ENCODE measurements at regions not wholly inside any gene's neighbourhood (a gene's known extent, or its start where the extent isn't known, plus 50 kb on each side); places are given as distances from the start of the nearest gene placed in this dataset.

- H3K36me3 ChIP-seq: no peaks in the 10 kb centered on the region
- H3K4me1 ChIP-seq: no peaks in the 10 kb centered on the region
- H3K27me3 ChIP-seq: no peaks in the 10 kb centered on the region
- no peak for TF ChIP-seq EP300 (IDR thresholded peaks at IDR 0.05)
- TF ChIP-seq POLR2AphosphoS5 (IDR thresholded peaks at IDR 0.05): no peak
- peaks cover 3% of the 10 kb centered on the region for H3K9me3 ChIP-seq
- 91% methylated on average over 5 of the region's 5 CpGs for WGBS
- no peak for DNase-seq (ENCODE audit: low spot score in 2 of 2)
- H3K4me3 ChIP-seq: no peak overlapping the region
- no peak overlapping the region for H3K27ac ChIP-seq
Measured at GRCh38 chr17:12588531-12588930, 77.2 kb upstream of the MYOCD start.

- no peak overlapping the region for H3K27ac ChIP-seq
- no peaks in the 10 kb centered on the region for H3K36me3 ChIP-seq
- no peak overlapping the region for H3K4me3 ChIP-seq
- TF ChIP-seq EP300 (IDR thresholded peaks at IDR 0.05) (no peak), CTCF (IDR thresholded peaks at IDR 0.05) (no peak), POLR2A (IDR thresholded peaks at IDR 0.05) (no peak), POLR2AphosphoS5 (IDR thresholded peaks at IDR 0.05) (no peak)
- no peaks in the 10 kb centered on the region for H3K27me3 ChIP-seq
- H3K4me1 ChIP-seq: no peaks in the 10 kb centered on the region
- DNase-seq (ENCODE audit: low spot score in 2 of 2): no peak
- WGBS: 81% methylated on average over 10 of the region's 10 CpGs
- H3K9me3 ChIP-seq: no peaks in the 10 kb centered on the region
Measured at GRCh38 chr17:12590417-12590816, 75.3 kb upstream of the MYOCD start.

- Histone ChIP-seq H3K4me3 (no peak overlapping the region), H3K4me1 (no peaks in the 10 kb centered on the region), H3K27me3 (no peaks in the 10 kb centered on the region), H3K9me3 (no peaks in the 10 kb centered on the region), H3K27ac (no peak overlapping the region), H3K36me3 (no peaks in the 10 kb centered on the region)
- WGBS: 61% methylated on average over 7 of the region's 7 CpGs
- TF ChIP-seq EP300 (IDR thresholded peaks at IDR 0.05): no peak
- TF ChIP-seq POLR2AphosphoS5 (IDR thresholded peaks at IDR 0.05): no peak
- TF ChIP-seq POLR2A (IDR thresholded peaks at IDR 0.05): no peak
- no peak for TF ChIP-seq CTCF (IDR thresholded peaks at IDR 0.05)
- DNase-seq (ENCODE audit: low spot score in 2 of 2): no peak
Measured at GRCh38 chr17:12591021-12591735, 74.5 kb upstream of the MYOCD start.

GRCh38 chr17:12592941-12593340 is 72.7 kb upstream of the MYOCD start:
- no peaks in the 10 kb centered on the region for H3K9me3 ChIP-seq
- no peaks in the 10 kb centered on the region for H3K27me3 ChIP-seq
- 36% methylated on average over 3 of the region's 3 CpGs for WGBS
- no peak overlapping the region for H3K4me3 ChIP-seq
- H3K4me1 ChIP-seq: no peaks in the 10 kb centered on the region
- no peak overlapping the region for H3K27ac ChIP-seq
- H3K36me3 ChIP-seq: no peaks in the 10 kb centered on the region
- TF ChIP-seq POLR2AphosphoS5 (IDR thresholded peaks at IDR 0.05) (no peak), EP300 (IDR thresholded peaks at IDR 0.05) (no peak), CTCF (IDR thresholded peaks at IDR 0.05) (no peak), POLR2A (IDR thresholded peaks at IDR 0.05) (no peak)
- DNase-seq (ENCODE audit: low spot score in 2 of 2): no peak

GRCh38 chr17:12596961-12597360 is 68.7 kb upstream of the MYOCD start:
- H3K9me3 ChIP-seq: no peaks in the 10 kb centered on the region

More at GRCh38 chr17:12596961-12597360, 68.7 kb upstream of the MYOCD start:
- no peaks in the 10 kb centered on the region for H3K27me3 ChIP-seq
- no peaks in the 10 kb centered on the region for H3K4me1 ChIP-seq
- H3K36me3 ChIP-seq: no peaks in the 10 kb centered on the region
- H3K4me3 ChIP-seq: no peak overlapping the region
- TF ChIP-seq EP300 (IDR thresholded peaks at IDR 0.05) (no peak), POLR2AphosphoS5 (IDR thresholded peaks at IDR 0.05) (no peak), POLR2A (IDR thresholded peaks at IDR 0.05) (no peak), CTCF (IDR thresholded peaks at IDR 0.05) (no peak)
- no peak for DNase-seq (ENCODE audit: low spot score in 2 of 2)
- H3K27ac ChIP-seq: no peak overlapping the region
- 96% methylated on average over 11 of the region's 11 CpGs for WGBS

Measured in suprapubic skin (tissue), 4 donors.